Prostate gland (tissue), 2 donors: ENCODE measurements at regions not wholly inside any gene's neighbourhood (a gene's known extent, or its start where the extent isn't known, plus 50 kb on each side); places are given as distances from the start of the nearest gene placed in this dataset.

Experiments
- DNase-seq: peaks from one replicate; pipeline ENCODE4 v3.0.0-alpha.2; 2019; ENCODE audit warnings: low spot score
- H3K27ac ChIP-seq, 2 donors: fragments of 200-600 bp; sonication (generic); 2 replicates each; pipeline ENCODE4 v1.5.1; 2017 to 2019
- H3K27me3 ChIP-seq: fragments of 200-600 bp; sonication (generic); replicated peaks from 2 replicates; pipeline ENCODE4 v1.5.1; 2019; ENCODE audit not compliant: insufficient read depth
- H3K36me3 ChIP-seq, 2 donors: fragments of 200-600 bp; sonication (generic); 1 replicate in 1 of 2; 2 replicates in 1 of 2; pipeline versions ENCODE4 v1.5.1 to v1.8.1; 2017 to 2019
- H3K4me1 ChIP-seq: fragments of 200-600 bp; sonication (generic); replicated peaks from 2 replicates; pipeline ENCODE4 v1.5.1; 2019
- H3K4me3 ChIP-seq, 2 donors: fragments of 200-600 bp; sonication (generic); 2 replicates each; pipeline ENCODE4 v1.5.1; 2017 to 2019
- H3K9me3 ChIP-seq: fragments of 200-600 bp; sonication (generic); 2 replicates; pipeline ENCODE4 v1.5.1; 2017
- POLR2A ChIP-seq: fragments of 450-650 bp; IDR thresholded peaks from one replicate; pipeline ENCODE4 v1.6.1; 2016; ENCODE audit warnings: antibody characterized with exemption, mild to moderate bottlenecking
- POLR2AphosphoS5 ChIP-seq: sonication (generic); formaldehyde crosslinking; IDR thresholded peaks from one replicate; pipeline ENCODE4 v1.6.1; 2017; ENCODE audit warnings: antibody characterized with exemption
- WGBS: methylation state at CpG from one replicate; pipeline ENCODE4 v1.1.5; 2018; 5-methylcytosine and 5-hydroxymethylcytosine counted together
- intact Hi-C: fragments of 100-400 bp; cut with DNase I; formaldehyde crosslinking; loops from one replicate; pipeline ENCODE4 v1.14.2; 2022
- TF ChIP-seq, protein P1 (sequence below), 4 experiments: fragments of 200-600 bp in 2 of 4; fragments of 450-650 bp in 2 of 4; sonication (generic) in 2 of 4; IDR thresholded peaks; 1 replicate in 3 of 4; 2 replicates in 1 of 4; pipeline ENCODE4 v1.5.1; 2016 to 2019; ENCODE audit warnings: antibody characterized with exemption in 4 of 4, mild to moderate bottlenecking in 2 of 4, moderate library complexity in 2 of 4

DNA sequence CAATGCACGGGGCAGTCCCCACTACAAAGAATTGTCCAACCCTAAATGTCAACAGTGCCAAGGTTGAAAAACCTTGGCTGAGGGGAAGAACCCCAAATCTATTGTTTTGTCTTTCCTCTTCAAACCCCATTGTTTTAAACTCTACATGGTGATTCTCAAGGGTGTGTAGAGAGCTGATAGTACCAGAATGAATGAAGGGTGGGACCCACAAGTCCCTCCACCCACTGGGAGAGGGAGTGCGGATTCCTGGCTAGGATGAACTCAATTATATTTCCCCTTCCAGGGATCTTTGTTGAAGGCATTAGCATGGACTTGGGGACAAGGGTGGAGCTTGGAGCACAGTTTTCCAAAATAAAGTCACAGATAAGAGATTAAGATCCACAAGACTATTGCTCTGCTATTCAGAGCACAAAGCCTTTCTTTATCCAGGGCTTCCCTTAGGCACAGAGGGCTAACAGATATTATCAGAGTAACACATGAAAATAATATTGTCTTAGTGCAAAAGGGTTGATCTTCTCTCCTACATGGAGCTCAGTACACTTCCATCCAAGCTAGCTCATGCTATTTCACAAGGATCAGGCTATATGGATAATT, 755.1 kb upstream of the TBX3 start:
- H3K27me3 ChIP-seq: no peaks in the 10 kb centered on the region
- H3K4me3 ChIP-seq: no peak overlapping the region
- WGBS: 83% methylated on average over 2 of the region's 2 CpGs
- H3K9me3 ChIP-seq: no peaks in the 10 kb centered on the region
- TF ChIP-seq, protein P1, sequence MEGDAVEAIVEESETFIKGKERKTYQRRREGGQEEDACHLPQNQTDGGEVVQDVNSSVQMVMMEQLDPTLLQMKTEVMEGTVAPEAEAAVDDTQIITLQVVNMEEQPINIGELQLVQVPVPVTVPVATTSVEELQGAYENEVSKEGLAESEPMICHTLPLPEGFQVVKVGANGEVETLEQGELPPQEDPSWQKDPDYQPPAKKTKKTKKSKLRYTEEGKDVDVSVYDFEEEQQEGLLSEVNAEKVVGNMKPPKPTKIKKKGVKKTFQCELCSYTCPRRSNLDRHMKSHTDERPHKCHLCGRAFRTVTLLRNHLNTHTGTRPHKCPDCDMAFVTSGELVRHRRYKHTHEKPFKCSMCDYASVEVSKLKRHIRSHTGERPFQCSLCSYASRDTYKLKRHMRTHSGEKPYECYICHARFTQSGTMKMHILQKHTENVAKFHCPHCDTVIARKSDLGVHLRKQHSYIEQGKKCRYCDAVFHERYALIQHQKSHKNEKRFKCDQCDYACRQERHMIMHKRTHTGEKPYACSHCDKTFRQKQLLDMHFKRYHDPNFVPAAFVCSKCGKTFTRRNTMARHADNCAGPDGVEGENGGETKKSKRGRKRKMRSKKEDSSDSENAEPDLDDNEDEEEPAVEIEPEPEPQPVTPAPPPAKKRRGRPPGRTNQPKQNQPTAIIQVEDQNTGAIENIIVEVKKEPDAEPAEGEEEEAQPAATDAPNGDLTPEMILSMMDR (IDR thresholded peaks at IDR 0.05): no peak
- TF ChIP-seq POLR2AphosphoS5 (no peak), POLR2A (no peak)
- H3K27ac ChIP-seq: no peak overlapping the region
- H3K4me1 ChIP-seq: no peaks in the 10 kb centered on the region
- DNase-seq: no peak
- intact Hi-C loops: no loop called here
- no peaks in the 10 kb centered on the region for H3K36me3 ChIP-seq

DNA sequence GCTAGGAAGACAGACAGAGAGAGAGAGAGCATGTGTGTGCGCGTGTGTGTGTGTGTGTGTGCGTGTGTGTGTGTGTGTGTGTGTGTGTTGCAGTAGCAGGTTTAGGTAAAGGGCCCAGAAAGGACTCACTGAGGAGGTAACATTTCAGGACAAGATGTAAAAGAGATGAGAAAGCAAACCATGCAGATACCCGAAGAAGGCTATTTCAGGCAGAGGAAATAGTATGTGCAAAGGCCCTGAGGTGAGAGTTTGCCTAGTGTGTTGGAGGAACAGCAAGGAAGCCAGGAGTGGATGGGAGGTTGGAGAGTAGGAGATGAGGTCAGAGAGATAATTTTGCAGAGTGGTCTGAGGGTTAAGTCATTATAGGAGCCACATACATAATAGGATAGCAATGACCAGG, 754.3 kb upstream of the TBX3 start:
- WGBS: 79% methylated on average over 4 of the region's 4 CpGs
- intact Hi-C loops: no loop called here
- Histone ChIP-seq H3K27me3 (no peaks in the 10 kb centered on the region), H3K4me1 (no peaks in the 10 kb centered on the region), H3K9me3 (no peaks in the 10 kb centered on the region), H3K27ac (no peak overlapping the region), H3K36me3 (no peaks in the 10 kb centered on the region), H3K4me3 (no peak overlapping the region)
- TF ChIP-seq, protein P1 (IDR thresholded peaks at IDR 0.05): no peak
- TF ChIP-seq POLR2AphosphoS5 (no peak), POLR2A (no peak)
- no peak for DNase-seq

DNA sequence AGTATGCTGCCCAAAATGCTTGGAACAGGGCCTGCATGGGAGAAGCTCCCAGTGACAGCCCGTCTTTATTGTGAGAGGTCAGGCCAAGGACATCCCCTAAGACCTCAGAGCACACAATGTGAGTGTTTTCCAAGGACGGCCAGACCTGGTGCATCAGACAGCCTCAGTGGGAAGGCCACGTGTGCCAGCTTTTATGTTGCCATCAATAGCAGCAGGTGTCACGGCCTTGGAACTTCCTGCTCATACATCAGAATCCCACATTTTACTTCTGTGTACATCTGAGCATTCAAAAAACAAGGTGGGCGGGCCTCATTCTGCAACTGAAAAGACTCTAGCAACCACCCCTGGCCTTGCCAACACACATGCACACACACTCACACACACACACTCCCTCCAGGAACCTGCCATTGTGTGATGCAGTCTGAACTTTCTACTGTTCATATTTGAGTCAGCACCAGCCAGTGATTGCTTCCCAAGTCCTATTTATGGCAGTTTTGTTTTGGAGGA, 753.1 kb upstream of the TBX3 start:
- Histone ChIP-seq H3K36me3 (no peaks in the 10 kb centered on the region), H3K27me3 (no peaks in the 10 kb centered on the region), H3K4me1 (no peaks in the 10 kb centered on the region), H3K9me3 (no peaks in the 10 kb centered on the region), H3K4me3 (no peak overlapping the region), H3K27ac (no peak overlapping the region)
- DNase-seq: no peak
- WGBS: 38% methylated on average over 5 of the region's 5 CpGs
- intact Hi-C loops: no loop called here
- TF ChIP-seq, protein P1 (IDR thresholded peaks at IDR 0.05): no peak
- TF ChIP-seq POLR2AphosphoS5 (no peak), POLR2A (no peak)

DNA sequence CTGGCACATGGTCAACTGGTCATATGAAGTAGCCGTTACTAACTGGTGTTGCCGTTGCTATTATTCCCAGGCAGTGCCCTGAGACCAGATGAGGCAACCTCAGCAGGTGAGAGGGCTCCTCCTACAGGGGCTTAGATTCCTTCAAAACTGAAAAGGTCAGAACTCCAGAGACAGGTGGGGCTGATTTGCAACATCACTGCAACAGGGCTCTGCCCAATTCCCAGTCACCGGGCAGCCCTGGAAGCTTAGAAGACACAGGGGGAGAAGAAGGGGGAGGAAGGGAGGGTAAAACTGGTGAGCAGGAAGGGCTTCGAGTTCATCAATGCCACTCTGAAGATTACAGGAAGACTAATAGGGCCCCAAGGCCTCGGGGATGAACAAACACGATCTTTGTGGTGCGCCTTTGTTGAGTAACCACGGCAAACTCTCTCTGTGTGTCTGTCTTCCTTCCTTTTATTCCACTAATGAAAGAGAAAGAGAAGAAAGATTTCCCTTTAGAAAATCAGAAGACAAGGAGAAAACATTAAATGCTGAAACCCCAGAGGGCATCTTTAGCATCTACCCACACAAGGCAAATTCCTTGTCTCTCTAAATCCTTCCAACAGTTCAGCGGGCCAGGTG, 749.1 kb upstream of the TBX3 start:
- 61% methylated on average over 9 of the region's 9 CpGs for WGBS
- Histone ChIP-seq H3K27ac (no peak overlapping the region), H3K27me3 (no peaks in the 10 kb centered on the region)

More for the DNA sequence above, 749.1 kb upstream of the TBX3 start:
- Histone ChIP-seq H3K4me1 (no peaks in the 10 kb centered on the region), H3K4me3 (no peak overlapping the region), H3K36me3 (no peaks in the 10 kb centered on the region), H3K9me3 (no peaks in the 10 kb centered on the region)
- intact Hi-C loops: no loop called here
- DNase-seq: no peak
- TF ChIP-seq POLR2AphosphoS5 (no peak), POLR2A (no peak)
- TF ChIP-seq, protein P1 (IDR thresholded peaks at IDR 0.05): no peak
